ENCODE measurements at regions not wholly inside any gene's neighbourhood (a gene's known extent, or its start where the extent isn't known, plus 50 kb on each side); places are given as distances from the start of the nearest gene placed in this dataset.
A peak's percentile ranks its signal among the peaks of the same experiment; 100 is the strongest.
"Not testable (repeated sequence)": the region's sequence is repeated elsewhere in the genome, so short reads cannot be mapped to it uniquely, and the experiment has no call there.

GRCh38 chr5:159543326-159543725, 213.0 kb upstream of the IL12B start:
- DNase-seq = no peak

- DNase-seq = no peak
Observed at GRCh38 chr5:159545156-159545555, 214.9 kb upstream of the IL12B start.

GRCh38 chr5:159547466-159548195, 217.3 kb upstream of the IL12B start:
- no peak for DNase-seq

- DNase-seq = no peak
Observed at GRCh38 chr5:159548517-159548916, 218.2 kb upstream of the IL12B start.

GRCh38 chr5:159549046-159549445, 218.8 kb upstream of the IL12B start:
- DNase-seq = no peak

- no peak for DNase-seq
Observed at GRCh38 chr5:159550951-159551350, 220.7 kb upstream of the IL12B start.

GRCh38 chr5:159552751-159553150, 222.5 kb upstream of the IL12B start:
- no peak for DNase-seq

- no peak for DNase-seq
Observed at GRCh38 chr5:159553792-159554191, 223.5 kb upstream of the IL12B start.

- DNase-seq = no peak
Observed at GRCh38 chr5:159555084-159555483, 224.8 kb upstream of the IL12B start.

- no peak for DNase-seq
Observed at GRCh38 chr5:159559337-159559736, 229.1 kb upstream of the IL12B start.

- DNase-seq = no peak
Observed at GRCh38 chr5:159560088-159560487, 229.8 kb upstream of the IL12B start.

GRCh38 chr5:159564031-159564430, 233.7 kb upstream of the IL12B start:
- DNase-seq = no peak

- no peak for DNase-seq
Observed at GRCh38 chr5:159566832-159567231, 236.5 kb upstream of the IL12B start.

GRCh38 chr5:159567461-159567860, 237.2 kb upstream of the IL12B start:
- no peak for DNase-seq

- no peak for DNase-seq
Observed at GRCh38 chr5:159571501-159572244, 241.4 kb upstream of the IL12B start.

GRCh38 chr5:159576902-159577301, 246.6 kb upstream of the IL12B start:
- DNase-seq = no peak

GRCh38 chr5:159581502-159582249, 251.4 kb upstream of the IL12B start:
- DNase-seq = peak; percentile 6

- no peak for DNase-seq
Observed at GRCh38 chr5:159582756-159583541, 252.7 kb upstream of the IL12B start.

GRCh38 chr5:159586921-159587320, 256.6 kb upstream of the IL12B start:
- no peak for DNase-seq

GRCh38 chr5:159588941-159589340, 258.7 kb upstream of the IL12B start:
- DNase-seq = no peak

GRCh38 chr5:159593518-159594073, 263.3 kb upstream of the IL12B start:
- DNase-seq = no peak

GRCh38 chr5:159595561-159595960, 265.3 kb upstream of the IL12B start:
- not testable (repeated sequence) for DNase-seq

GRCh38 chr5:159601216-159601615, 270.9 kb upstream of the IL12B start:
- no peak for DNase-seq
